ENCODE measurements at regions not wholly inside any gene's neighbourhood (a gene's known extent, or its start where the extent isn't known, plus 50 kb on each side); places are given as distances from the start of the nearest gene placed in this dataset.
"Not testable (repeated sequence)": the region's sequence is repeated elsewhere in the genome, so short reads cannot be mapped to it uniquely, and the experiment has no call there.

- no CpG with 5 or more reads among the region's 3 CpGs for WGBS (ENCODE audit: extremely low coverage, insufficient read length, low lambda C conversion rate)
Observed at GRCh38 chr15:35238448-35238847, 153.4 kb upstream of the NANOGP8 start.

More at GRCh38 chr15:35238448-35238847, 153.4 kb upstream of the NANOGP8 start:
- not testable (repeated sequence) for H3K9ac ChIP-seq (ENCODE audit: extremely low read depth, insufficient read length, low read length); H2BK5ac ChIP-seq (ENCODE audit: insufficient read length, low read length); H4K91ac ChIP-seq (ENCODE audit: insufficient read length, low read depth, low read length); H3K23ac ChIP-seq (ENCODE audit: insufficient read length, low read depth, low read length); H3K4me3 Mint-ChIP-seq; H4K5ac ChIP-seq (ENCODE audit: insufficient read length, low read depth, low read length); H3K27me3 ChIP-seq (ENCODE audit: insufficient read depth, low read length); H3K56ac ChIP-seq (ENCODE audit: insufficient read length, low read depth, low read length); H3K4ac ChIP-seq (ENCODE audit: low read depth, low read length); H3K4me2 ChIP-seq (ENCODE audit: insufficient read depth, insufficient read length, low read length); H2BK120ac ChIP-seq (ENCODE audit: low read depth, low read length, poor library complexity, severe bottlenecking); H3K27ac ChIP-seq (ENCODE audit: insufficient read length, low read depth, low read length); H3K79me2 ChIP-seq (ENCODE audit: insufficient read depth, low read length); H3K9me3 ChIP-seq (ENCODE audit: control insufficient read depth, low read depth, low read length); H2AFZ ChIP-seq (ENCODE audit: low read length); H3K14ac ChIP-seq (ENCODE audit: insufficient read depth, low read length); H3K4me1 ChIP-seq (ENCODE audit: insufficient read depth, low read length); H2BK20ac ChIP-seq (ENCODE audit: low read depth, low read length, poor library complexity, severe bottlenecking); H2BK15ac ChIP-seq (ENCODE audit: low read depth, low read length); H3K27me3 Mint-ChIP-seq (ENCODE audit: low read depth); H4K20me1 ChIP-seq (ENCODE audit: control insufficient read depth, insufficient read depth, insufficient read length); H3T11ph ChIP-seq (ENCODE audit: low read length); H4K8ac ChIP-seq (replicated peaks; ENCODE audit: insufficient read length, low read depth, low read length); H3K79me1 ChIP-seq (ENCODE audit: insufficient read depth, low read depth, low read length, poor library complexity, severe bottlenecking); H3K23me2 ChIP-seq (ENCODE audit: insufficient read length, low read depth, low read length, poor library complexity, severe bottlenecking); H2AK5ac ChIP-seq (ENCODE audit: insufficient read length, low read length); H3K18ac ChIP-seq (ENCODE audit: insufficient read length, low read depth, low read length); DNase-seq; H2BK12ac ChIP-seq (ENCODE audit: insufficient read length, low read depth, low read length)
- H3K36me3 Mint-ChIP-seq (ENCODE audit: insufficient read depth in 1 of 3, low read depth in 3 of 3): peaks cover 13 to 31% (median 27%) of the 10 kb centered on the region in 3 experiments
- peaks cover 4 to 14% of the 10 kb centered on the region in 2 experiments; a peak in 3 of 4 replicates for H3K4me1 Mint-ChIP-seq
- H3K27ac Mint-ChIP-seq: peak overlapping the region in 1 of 3 experiments; percentile 28; a peak in 1 of 7 replicates
- peaks cover 15 to 31% of the 10 kb centered on the region in 2 experiments for H3K9me3 Mint-ChIP-seq
